Fibroblast of lung (primary cell): ENCODE measurements at regions not wholly inside any gene's neighbourhood (a gene's known extent, or its start where the extent isn't known, plus 50 kb on each side); places are given as distances from the start of the nearest gene placed in this dataset.

Experiments used
- DNase-seq, 2 donors: peaks; one replicate each; pipeline versions ENCODE4 v3.0.0 to v3.0.0-alpha.2; 2010; ENCODE audit warnings: low read depth in 2 of 2
- H2AFZ ChIP-seq: 2 replicates; pipeline ENCODE4 v1.5.1; 2012; ENCODE audit warnings: low read length, control low read depth, inconsistent platforms
- H3K27ac ChIP-seq: 2 replicates; pipeline ENCODE4 v1.5.1; 2011; ENCODE audit warnings: low read length, control low read depth; ENCODE audit not compliant: insufficient read depth
- H3K27me3 ChIP-seq: 2 replicates; pipeline ENCODE4 v1.5.1; 2011; ENCODE audit warnings: mild to moderate bottlenecking, low read length; ENCODE audit not compliant: control insufficient read depth, insufficient read depth
- H3K36me3 ChIP-seq: 2 replicates; pipeline ENCODE4 v1.5.1; 2011; ENCODE audit warnings: low read length; ENCODE audit not compliant: control insufficient read depth, insufficient read depth
- H3K4me1 ChIP-seq: 2 replicates; pipeline ENCODE4 v1.5.1; 2011; ENCODE audit warnings: low read length; ENCODE audit not compliant: control insufficient read depth, insufficient read depth; ENCODE audit errors: extremely low read depth
- H3K4me2 ChIP-seq: 2 replicates; pipeline ENCODE4 v1.5.1; 2011; ENCODE audit warnings: low read length, control low read depth; ENCODE audit not compliant: insufficient read depth; ENCODE audit errors: extremely low read depth
- H3K4me3 ChIP-seq, 4 experiments: fragments of 200-600 bp in 1 of 4; sonication (generic) in 1 of 4; replicated peaks in 1 of 4; 2 replicates each; pipeline ENCODE4 v1.5.1; 2011 to 2016; ENCODE audit warnings: low read length in 4 of 4, low read depth in 3 of 4, mild to moderate bottlenecking in 3 of 4, control low read depth in 2 of 4, inconsistent platforms in 1 of 4, mixed read lengths in 1 of 4; ENCODE audit not compliant: insufficient read depth in 1 of 4; ENCODE audit errors: control extremely low read depth in 1 of 4
- H3K79me2 ChIP-seq: 2 replicates; pipeline ENCODE4 v1.5.1; 2012; ENCODE audit warnings: mild to moderate bottlenecking, low read length, inconsistent platforms; ENCODE audit not compliant: control insufficient read depth, insufficient read depth
- H3K9ac ChIP-seq: 2 replicates; pipeline ENCODE4 v1.5.1; 2011; ENCODE audit warnings: mild to moderate bottlenecking, low read length, control low read depth; ENCODE audit not compliant: insufficient read depth
- H3K9me3 ChIP-seq: 2 replicates; pipeline ENCODE4 v1.5.1; 2012; ENCODE audit warnings: low read depth, low read length; ENCODE audit not compliant: control insufficient read depth, insufficient read depth
- H4K20me1 ChIP-seq: 2 replicates; pipeline ENCODE4 v1.5.1; 2011; ENCODE audit warnings: low read length; ENCODE audit not compliant: control insufficient read depth, insufficient read depth; ENCODE audit errors: extremely low read depth
- EZH2 ChIP-seq: IDR thresholded peaks from 2 replicates; pipeline ENCODE4 v1.5.1; 2012; ENCODE audit warnings: low read length, control low read depth, mild to moderate bottlenecking; ENCODE audit errors: missing control alignments
- TF ChIP-seq, protein P1 (sequence below), 2 donors: IDR thresholded peaks in 1 of 2; conservative IDR thresholded peaks in 1 of 2; 1 replicate in 1 of 2; 2 replicates in 1 of 2; pipeline ENCODE4 v1.5.1; 2011 to 2012; ENCODE audit warnings: low read length in 2 of 2, control low read depth in 1 of 2, inconsistent platforms in 1 of 2, low read depth in 1 of 2, mild to moderate bottlenecking in 1 of 2

GRCh38 chr1:193435781-193436180, 249.4 kb upstream of the B3GALT2 start:
- Histone ChIP-seq H3K9me3 (no peaks in the 10 kb centered on the region), H3K27me3 (no peaks in the 10 kb centered on the region), H3K36me3 (no peaks in the 10 kb centered on the region), H3K79me2 (no peaks in the 10 kb centered on the region), H4K20me1 (no peaks in the 10 kb centered on the region), H3K4me2 (no peak overlapping the region), H3K27ac (no peak overlapping the region), H3K9ac (no peak overlapping the region), H3K4me3 (no peak overlapping the region), H2AFZ (no peak overlapping the region), H3K4me1 (no peaks in the 10 kb centered on the region)
- DNase-seq, result no peak
- TF ChIP-seq, protein P1, sequence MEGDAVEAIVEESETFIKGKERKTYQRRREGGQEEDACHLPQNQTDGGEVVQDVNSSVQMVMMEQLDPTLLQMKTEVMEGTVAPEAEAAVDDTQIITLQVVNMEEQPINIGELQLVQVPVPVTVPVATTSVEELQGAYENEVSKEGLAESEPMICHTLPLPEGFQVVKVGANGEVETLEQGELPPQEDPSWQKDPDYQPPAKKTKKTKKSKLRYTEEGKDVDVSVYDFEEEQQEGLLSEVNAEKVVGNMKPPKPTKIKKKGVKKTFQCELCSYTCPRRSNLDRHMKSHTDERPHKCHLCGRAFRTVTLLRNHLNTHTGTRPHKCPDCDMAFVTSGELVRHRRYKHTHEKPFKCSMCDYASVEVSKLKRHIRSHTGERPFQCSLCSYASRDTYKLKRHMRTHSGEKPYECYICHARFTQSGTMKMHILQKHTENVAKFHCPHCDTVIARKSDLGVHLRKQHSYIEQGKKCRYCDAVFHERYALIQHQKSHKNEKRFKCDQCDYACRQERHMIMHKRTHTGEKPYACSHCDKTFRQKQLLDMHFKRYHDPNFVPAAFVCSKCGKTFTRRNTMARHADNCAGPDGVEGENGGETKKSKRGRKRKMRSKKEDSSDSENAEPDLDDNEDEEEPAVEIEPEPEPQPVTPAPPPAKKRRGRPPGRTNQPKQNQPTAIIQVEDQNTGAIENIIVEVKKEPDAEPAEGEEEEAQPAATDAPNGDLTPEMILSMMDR (conservative IDR thresholded peaks at IDR 0.05 in 1 of 2, IDR thresholded peaks at IDR 0.05 in 1 of 2; ENCODE audit: low read depth in 1 of 2, low read length in 2 of 2), result no peak
- TF ChIP-seq EZH2, result no peak

GRCh38 chr1:193434319-193434718, 247.9 kb upstream of the B3GALT2 start:
- Histone ChIP-seq H3K79me2 (no peaks in the 10 kb centered on the region), H3K4me2 (no peak overlapping the region), H3K9ac (no peak overlapping the region), H3K27me3 (no peaks in the 10 kb centered on the region), H3K9me3 (no peaks in the 10 kb centered on the region), H3K27ac (no peak overlapping the region), H2AFZ (no peak overlapping the region), H3K4me1 (no peaks in the 10 kb centered on the region), H3K4me3 (no peak overlapping the region), H4K20me1 (no peaks in the 10 kb centered on the region), H3K36me3 (no peaks in the 10 kb centered on the region)
- DNase-seq, result peak in 1 of 2 donors; percentile 60
- TF ChIP-seq, protein P1 (conservative IDR thresholded peaks at IDR 0.05 in 1 of 2, IDR thresholded peaks at IDR 0.05 in 1 of 2; ENCODE audit: low read depth in 1 of 2, low read length in 2 of 2), result no peak
- no peak for TF ChIP-seq EZH2

DNA sequence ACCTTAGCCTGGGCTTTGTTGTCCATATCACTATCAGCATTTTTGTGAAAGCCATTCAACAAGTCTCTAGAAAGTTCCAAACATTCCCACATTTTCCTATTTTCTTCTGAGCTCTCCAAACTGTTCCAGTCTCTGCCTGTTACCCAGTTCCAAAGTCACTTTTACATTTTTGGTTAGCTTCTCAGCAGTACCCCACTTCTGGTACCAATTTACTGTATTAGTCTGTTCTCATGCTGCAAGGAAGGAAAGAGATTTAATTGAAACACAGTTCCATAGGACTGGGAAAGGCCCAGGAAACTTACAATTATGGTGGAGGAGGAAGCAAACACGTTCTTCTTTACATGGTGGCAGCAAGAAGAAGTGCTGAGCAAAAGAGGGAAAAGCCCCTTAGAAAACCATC, 247.2 kb upstream of the B3GALT2 start:
- no peak for TF ChIP-seq EZH2
- TF ChIP-seq, protein P1 (conservative IDR thresholded peaks at IDR 0.05 in 1 of 2, IDR thresholded peaks at IDR 0.05 in 1 of 2; ENCODE audit: low read depth in 1 of 2, low read length in 2 of 2), result no peak
- no peak overlapping the region for H3K27ac ChIP-seq
- DNase-seq, result no peak
- no peaks in the 10 kb centered on the region for H4K20me1 ChIP-seq
- no peaks in the 10 kb centered on the region for H3K4me1 ChIP-seq
- H3K4me2 ChIP-seq, result no peak overlapping the region
- no peak overlapping the region for H2AFZ ChIP-seq
- no peaks in the 10 kb centered on the region for H3K27me3 ChIP-seq
- no peak overlapping the region for H3K4me3 ChIP-seq
- H3K9ac ChIP-seq, result no peak overlapping the region
- H3K79me2 ChIP-seq, result no peaks in the 10 kb centered on the region
- H3K36me3 ChIP-seq, result no peaks in the 10 kb centered on the region
- H3K9me3 ChIP-seq, result no peaks in the 10 kb centered on the region
